ENCODE measurements at regions not wholly inside any gene's neighbourhood (a gene's known extent, or its start where the extent isn't known, plus 50 kb on each side); places are given as distances from the start of the nearest gene placed in this dataset.

GRCh38 chr7:155188821-155189581, 108.7 kb upstream of the INSIG1 start:
- POLR2A ChIA-PET, result no interaction called here
- TF ChIP-seq, protein P1, sequence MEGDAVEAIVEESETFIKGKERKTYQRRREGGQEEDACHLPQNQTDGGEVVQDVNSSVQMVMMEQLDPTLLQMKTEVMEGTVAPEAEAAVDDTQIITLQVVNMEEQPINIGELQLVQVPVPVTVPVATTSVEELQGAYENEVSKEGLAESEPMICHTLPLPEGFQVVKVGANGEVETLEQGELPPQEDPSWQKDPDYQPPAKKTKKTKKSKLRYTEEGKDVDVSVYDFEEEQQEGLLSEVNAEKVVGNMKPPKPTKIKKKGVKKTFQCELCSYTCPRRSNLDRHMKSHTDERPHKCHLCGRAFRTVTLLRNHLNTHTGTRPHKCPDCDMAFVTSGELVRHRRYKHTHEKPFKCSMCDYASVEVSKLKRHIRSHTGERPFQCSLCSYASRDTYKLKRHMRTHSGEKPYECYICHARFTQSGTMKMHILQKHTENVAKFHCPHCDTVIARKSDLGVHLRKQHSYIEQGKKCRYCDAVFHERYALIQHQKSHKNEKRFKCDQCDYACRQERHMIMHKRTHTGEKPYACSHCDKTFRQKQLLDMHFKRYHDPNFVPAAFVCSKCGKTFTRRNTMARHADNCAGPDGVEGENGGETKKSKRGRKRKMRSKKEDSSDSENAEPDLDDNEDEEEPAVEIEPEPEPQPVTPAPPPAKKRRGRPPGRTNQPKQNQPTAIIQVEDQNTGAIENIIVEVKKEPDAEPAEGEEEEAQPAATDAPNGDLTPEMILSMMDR (IDR thresholded peaks at IDR 0.05 in 2 of 3, conservative IDR thresholded peaks at IDR 0.05 in 1 of 3; ENCODE audit: borderline replicate concordance in 1 of 3, insufficient read depth in 1 of 3, low read depth in 2 of 3, low read length in 2 of 3), result no peak
- peak; percentile 45; the same call in 1 of the 2 replicates for TF ChIP-seq CEBPB (IDR thresholded peaks at IDR 0.05; ENCODE audit: low read depth)
- DNase-seq (ENCODE audit: low read depth, low spot score), result no peak
- Histone ChIP-seq H3K79me2 (ENCODE audit: insufficient read depth, low read length) (no peaks in the 10 kb centered on the region), H2AFZ (ENCODE audit: low read depth, low read length, poor library complexity, severe bottlenecking) (no peak overlapping the region), H3K4me1 (ENCODE audit: control insufficient read depth in 1 of 2, insufficient read depth in 2 of 2, low read length in 2 of 2) (peaks cover 0 to 3% of the 10 kb centered on the region in 2 experiments; a peak in 1 of 4 replicates), H3K9ac (ENCODE audit: low read length) (no peak overlapping the region), H3K4me2 (ENCODE audit: low read length) (no peak overlapping the region), H3K27me3 (ENCODE audit: insufficient read depth, low read length) (no peaks in the 10 kb centered on the region), H3K36me3 (ENCODE audit: control insufficient read depth in 1 of 2, insufficient read depth in 2 of 2, low read length in 2 of 2) (no peaks in the 10 kb centered on the region), H4K20me1 (ENCODE audit: insufficient read depth) (no peaks in the 10 kb centered on the region), H3K9me3 (ENCODE audit: control insufficient read depth in 1 of 2, insufficient read depth in 1 of 2, low read depth in 1 of 2, low read length in 2 of 2) (peaks cover 12 to 19% of the 10 kb centered on the region in 2 experiments; a peak in 2 of 4 replicates), H3K27ac (ENCODE audit: low read depth, low read length) (no peak overlapping the region), H3K9me2 (ENCODE audit: insufficient read depth) (no peaks in the 10 kb centered on the region), H3K4me3 (replicated peaks in 1 of 2; ENCODE audit: low read depth in 1 of 2, low read length in 2 of 2) (no peak overlapping the region)
- intact Hi-C loops (cut with micrococcal nuclease), result no loop called here
- no peak for ATAC-seq
- CTCF ChIA-PET, result interaction anchor here (1.1 to 1.5 kb wide), 2 partner anchors 156 to 262 kb away, joined by 5 to 6 read pairs; no protein-coding TSS in a partner anchor
- BruUV-seq (replicated peaks), result no TSS peak
- RAD21 ChIA-PET (ENCODE audit: low non-redundant PET in 1 of 2, low total read pairs in 2 of 2, uncharacterized antibody in 2 of 2, unreplicated experiment in 2 of 2), result no interaction called here

- Histone ChIP-seq H3K4me1 (ENCODE audit: control insufficient read depth in 1 of 2, insufficient read depth in 2 of 2, low read length in 2 of 2) (peaks cover 0 to 3% of the 10 kb centered on the region in 2 experiments; a peak in 1 of 4 replicates), H3K4me2 (ENCODE audit: low read length) (no peak overlapping the region), H4K20me1 (ENCODE audit: insufficient read depth) (no peaks in the 10 kb centered on the region), H3K79me2 (ENCODE audit: insufficient read depth, low read length) (no peaks in the 10 kb centered on the region), H3K27me3 (ENCODE audit: insufficient read depth, low read length) (no peaks in the 10 kb centered on the region), H3K9me2 (ENCODE audit: insufficient read depth) (no peaks in the 10 kb centered on the region), H3K27ac (ENCODE audit: low read depth, low read length) (no peak overlapping the region), H2AFZ (ENCODE audit: low read depth, low read length, poor library complexity, severe bottlenecking) (no peak overlapping the region), H3K9ac (ENCODE audit: low read length) (no peak overlapping the region), H3K9me3 (ENCODE audit: control insufficient read depth in 1 of 2, insufficient read depth in 1 of 2, low read depth in 1 of 2, low read length in 2 of 2) (peaks cover 9 to 19% of the 10 kb centered on the region in 2 experiments; a peak in 2 of 4 replicates), H3K4me3 (replicated peaks in 1 of 2; ENCODE audit: low read depth in 1 of 2, low read length in 2 of 2) (no peak overlapping the region), H3K36me3 (ENCODE audit: control insufficient read depth in 1 of 2, insufficient read depth in 2 of 2, low read length in 2 of 2) (no peaks in the 10 kb centered on the region)
- CTCF ChIA-PET, result interaction anchor here (1.1 to 1.5 kb wide), 2 partner anchors 155 to 262 kb away, joined by 5 to 6 read pairs; no protein-coding TSS in a partner anchor
- RAD21 ChIA-PET (ENCODE audit: low non-redundant PET in 1 of 2, low total read pairs in 2 of 2, uncharacterized antibody in 2 of 2, unreplicated experiment in 2 of 2), result no interaction called here
- intact Hi-C loops (cut with micrococcal nuclease), result no loop called here
- no peak for TF ChIP-seq TCF7L2 (IDR thresholded peaks at IDR 0.05; ENCODE audit: borderline replicate concordance, extremely low read depth, insufficient read depth, insufficient read length)
- TF ChIP-seq ZFX (IDR thresholded peaks at IDR 0.05), result no peak
- TF ChIP-seq JUND (IDR thresholded peaks at IDR 0.05), result no peak
- TF ChIP-seq FOSL1 (IDR thresholded peaks at IDR 0.05; ENCODE audit: low read depth), result no peak
- TF ChIP-seq YY1 (IDR thresholded peaks at IDR 0.05; ENCODE audit: extremely low read depth, insufficient replicate concordance, low read depth, low read length), result no peak
- no peak for TF ChIP-seq EZH2phosphoT487 (IDR thresholded peaks at IDR 0.05; ENCODE audit: borderline replicate concordance)
- TF ChIP-seq CEBPB (IDR thresholded peaks at IDR 0.05; ENCODE audit: low read depth), result no peak
- no peak for TF ChIP-seq SRF (IDR thresholded peaks at IDR 0.05; ENCODE audit: low read depth)
- no peak for TF ChIP-seq RAD21 (IDR thresholded peaks at IDR 0.05; ENCODE audit: low read depth)
- TF ChIP-seq SP1 (IDR thresholded peaks at IDR 0.05; ENCODE audit: low read depth), result no peak
- TF ChIP-seq ELF1 (IDR thresholded peaks at IDR 0.05; ENCODE audit: borderline replicate concordance, low read depth), result no peak
- no peak for TF ChIP-seq ZBTB33 (IDR thresholded peaks at IDR 0.05; ENCODE audit: extremely low read depth, insufficient replicate concordance, low read length)
- no peak for TF ChIP-seq EZH2 (IDR thresholded peaks at IDR 0.05)
- no peak for TF ChIP-seq SIN3A (IDR thresholded peaks at IDR 0.05; ENCODE audit: low read depth)
- no peak for TF ChIP-seq POLR2A (IDR thresholded peaks at IDR 0.05; ENCODE audit: borderline replicate concordance, extremely low read depth, insufficient read depth, insufficient read length)
- TF ChIP-seq MAX (IDR thresholded peaks at IDR 0.05), result no peak
- POLR2A ChIA-PET, result no interaction called here
- no TSS peak for BruUV-seq (replicated peaks)
- ATAC-seq (no peak), DNase-seq (ENCODE audit: low read depth, low spot score) (no peak)
Observed at GRCh38 chr7:155189590-155189989, 108.1 kb upstream of the INSIG1 start.
